ENCODE measurements at regions not wholly inside any gene's neighbourhood (a gene's known extent, or its start where the extent isn't known, plus 50 kb on each side); places are given as distances from the start of the nearest gene placed in this dataset.

GRCh38 chr2:23023722-23024121 is 361.3 kb upstream of the KLHL29 start:
- no peak for DNase-seq (ENCODE audit: low read depth in 1 of 2, low spot score in 1 of 2)
- H3K4me2 ChIP-seq = no peak overlapping the region
- POLR2A ChIA-PET = no interaction called here
- H3K27ac ChIP-seq = no peak overlapping the region
- ATAC-seq = no peak
- 27% methylated on average over 3 of the region's 3 CpGs for WGBS (ENCODE audit: missing lambda C conversion rate)
- CTCF ChIA-PET = interaction anchor here (1.9 kb wide), 1 partner anchor 16 kb away, joined by 6 read pairs; no protein-coding TSS in a partner anchor
- H3K4me1 ChIP-seq = no peaks in the 10 kb centered on the region
- FAIRE-seq = no peak
- no peak overlapping the region for H3K4me3 ChIP-seq
- H3K9me3 ChIP-seq = no peaks in the 10 kb centered on the region
- TF ChIP-seq FOSB (CRISPR knock-in tag; IDR thresholded peaks at IDR 0.05) (no peak), SREBF2 (IDR thresholded peaks at IDR 0.05) (no peak), ZFP36 (IDR thresholded peaks at IDR 0.05; ENCODE audit: borderline replicate concordance, partially characterized antibody) (no peak), HEYL (CRISPR knock-in tag; IDR thresholded peaks at IDR 0.05) (no peak), NR3C1 (IDR thresholded peaks at IDR 0.05) (no peak), HMGXB4 (CRISPR knock-in tag; IDR thresholded peaks at IDR 0.05; ENCODE audit: borderline replicate concordance) (no peak), JUNB (IDR thresholded peaks at IDR 0.05) (no peak), PBX3 (IDR thresholded peaks at IDR 0.05) (no peak), ZSCAN20 (CRISPR knock-in tag; IDR thresholded peaks at IDR 0.05) (no peak), HOXA7 (CRISPR knock-in tag; IDR thresholded peaks at IDR 0.05) (no peak), FOXS1 (CRISPR knock-in tag; IDR thresholded peaks at IDR 0.05) (no peak), NPAS2 (CRISPR knock-in tag; IDR thresholded peaks at IDR 0.05; ENCODE audit: borderline replicate concordance) (no peak), PHF8 (IDR thresholded peaks at IDR 0.05; ENCODE audit: borderline replicate concordance, low read depth) (no peak), BCL3 (IDR thresholded peaks at IDR 0.05) (no peak), RAD21 (conservative IDR thresholded peaks at IDR 0.05 in 1 of 2, IDR thresholded peaks at IDR 0.05 in 1 of 2) (no peak)

GRCh38 chr2:23026671-23027070 is 358.3 kb upstream of the KLHL29 start:
- no peak for DNase-seq (ENCODE audit: low read depth in 1 of 2, low spot score in 1 of 2)
- POLR2A ChIA-PET = no interaction called here
- Histone ChIP-seq H3K4me2 (no peak overlapping the region), H3K4me3 (no peak overlapping the region), H3K27ac (no peak overlapping the region), H3K9me3 (no peaks in the 10 kb centered on the region), H3K4me1 (no peaks in the 10 kb centered on the region)
- no peak for ATAC-seq
- TF ChIP-seq MYC (IDR thresholded peaks at IDR 0.05; ENCODE audit: borderline replicate concordance, low read length) = no peak
- TF ChIP-seq HOXA7 (CRISPR knock-in tag; IDR thresholded peaks at IDR 0.05) = no peak
- TF ChIP-seq PHF8 (IDR thresholded peaks at IDR 0.05; ENCODE audit: borderline replicate concordance, low read depth) = no peak
- TF ChIP-seq, protein P1, sequence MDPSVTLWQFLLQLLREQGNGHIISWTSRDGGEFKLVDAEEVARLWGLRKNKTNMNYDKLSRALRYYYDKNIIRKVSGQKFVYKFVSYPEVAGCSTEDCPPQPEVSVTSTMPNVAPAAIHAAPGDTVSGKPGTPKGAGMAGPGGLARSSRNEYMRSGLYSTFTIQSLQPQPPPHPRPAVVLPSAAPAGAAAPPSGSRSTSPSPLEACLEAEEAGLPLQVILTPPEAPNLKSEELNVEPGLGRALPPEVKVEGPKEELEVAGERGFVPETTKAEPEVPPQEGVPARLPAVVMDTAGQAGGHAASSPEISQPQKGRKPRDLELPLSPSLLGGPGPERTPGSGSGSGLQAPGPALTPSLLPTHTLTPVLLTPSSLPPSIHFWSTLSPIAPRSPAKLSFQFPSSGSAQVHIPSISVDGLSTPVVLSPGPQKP (IDR thresholded peaks at IDR 0.05; ENCODE audit: low read depth, low read length) = no peak
- no peak for TF ChIP-seq MAZ (IDR thresholded peaks at IDR 0.05; ENCODE audit: borderline replicate concordance, low read depth, low read length)
- TF ChIP-seq SMC3 (IDR thresholded peaks at IDR 0.05) = no peak
- no peak for TF ChIP-seq HDAC2 (IDR thresholded peaks at IDR 0.05)
- TF ChIP-seq SREBF2 (IDR thresholded peaks at IDR 0.05) = no peak
- TF ChIP-seq KDM5A (IDR thresholded peaks at IDR 0.05) = no peak
- WGBS (ENCODE audit: missing lambda C conversion rate) = 9% methylated on average over 4 of the region's 4 CpGs
- CTCF ChIA-PET = no interaction called here
- no peak for FAIRE-seq
